Fibroblast of skin of abdomen (primary cell): ENCODE measurements at regions not wholly inside any gene's neighbourhood (a gene's known extent, or its start where the extent isn't known, plus 50 kb on each side); places are given as distances from the start of the nearest gene placed in this dataset.

Experiments used
- DNase-seq: peaks from one replicate; pipeline ENCODE4 v3.0.0-alpha.2; 2013

DNA sequence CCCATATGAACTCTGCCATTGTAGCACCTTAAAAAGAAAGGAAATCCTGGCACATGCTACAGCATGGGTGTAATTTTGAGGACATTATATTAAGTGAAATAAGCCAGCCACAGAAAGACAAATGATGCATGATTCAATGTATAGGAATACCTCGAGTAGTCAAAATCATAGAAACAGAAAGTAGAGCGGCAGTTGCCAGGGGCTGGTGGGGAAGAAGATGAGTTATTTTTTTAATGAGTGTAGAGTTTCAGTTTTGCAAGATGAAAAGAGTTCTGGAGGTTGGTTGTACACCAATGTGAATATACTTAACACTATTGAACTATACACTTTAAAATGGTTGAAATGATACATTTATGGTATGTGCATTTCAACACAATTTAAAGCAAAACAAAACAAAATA lies 133.0 kb downstream of the ZDHHC21 start:
- no peak for DNase-seq

DNA sequence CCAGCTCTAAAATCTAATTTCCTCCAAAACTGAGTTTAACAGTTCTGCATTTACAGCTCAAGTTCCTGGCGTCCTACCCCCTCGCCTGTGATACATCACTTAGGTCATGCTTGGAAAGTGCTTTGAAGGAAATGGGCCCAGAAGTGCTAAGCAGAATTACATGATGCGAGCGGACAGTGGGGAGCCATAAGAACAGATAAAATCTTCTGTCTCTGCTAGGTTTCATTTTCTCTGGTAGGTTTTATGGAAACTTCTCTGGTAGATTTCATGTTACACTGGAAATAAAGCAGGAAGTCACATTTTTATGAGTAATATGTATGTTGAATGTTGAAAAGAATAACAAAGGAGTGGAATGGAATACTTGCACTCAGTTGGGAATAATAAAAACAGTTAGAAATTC lies 138.3 kb downstream of the ZDHHC21 start:
- no peak for DNase-seq

DNA sequence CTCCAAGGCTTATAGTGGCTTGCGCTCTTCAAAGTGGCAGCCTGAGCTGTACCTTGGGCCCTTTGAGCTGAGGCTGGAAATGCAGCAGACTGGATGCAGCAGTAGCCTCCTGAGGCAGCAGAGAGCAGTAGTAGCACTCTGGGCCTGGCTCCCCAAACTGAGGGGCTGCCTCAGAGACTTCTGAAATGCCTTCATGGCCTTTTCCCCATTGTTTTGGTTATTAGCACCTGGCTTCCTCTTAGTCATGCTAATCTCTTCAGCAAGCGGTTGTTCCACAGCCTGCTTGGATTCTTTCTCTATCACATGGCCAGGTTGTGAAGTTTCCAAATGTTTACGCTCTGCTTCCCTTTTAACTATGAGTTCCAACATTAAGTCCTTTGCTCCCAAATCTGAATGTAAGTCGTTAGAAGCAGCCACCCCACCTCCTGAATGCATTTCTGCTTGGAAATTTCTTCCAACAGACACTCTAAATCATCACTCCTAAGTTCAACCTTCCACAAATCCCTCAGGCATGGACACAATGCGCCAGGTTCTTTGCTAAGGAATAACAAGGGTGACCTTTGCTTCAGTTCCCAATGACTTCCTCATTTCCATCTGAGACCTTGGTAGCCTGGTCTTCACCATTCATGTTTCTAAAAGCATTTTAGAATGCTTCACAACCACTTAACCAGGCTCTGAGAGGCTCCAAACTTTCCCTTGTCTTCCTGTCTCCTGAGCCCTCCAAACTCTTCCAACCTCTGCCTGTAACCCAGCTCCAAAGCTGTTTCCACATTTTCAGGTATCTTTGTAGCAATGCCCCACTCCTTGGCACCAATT lies 145.8 kb downstream of the ZDHHC21 start:
- DNase-seq: no peak

DNA sequence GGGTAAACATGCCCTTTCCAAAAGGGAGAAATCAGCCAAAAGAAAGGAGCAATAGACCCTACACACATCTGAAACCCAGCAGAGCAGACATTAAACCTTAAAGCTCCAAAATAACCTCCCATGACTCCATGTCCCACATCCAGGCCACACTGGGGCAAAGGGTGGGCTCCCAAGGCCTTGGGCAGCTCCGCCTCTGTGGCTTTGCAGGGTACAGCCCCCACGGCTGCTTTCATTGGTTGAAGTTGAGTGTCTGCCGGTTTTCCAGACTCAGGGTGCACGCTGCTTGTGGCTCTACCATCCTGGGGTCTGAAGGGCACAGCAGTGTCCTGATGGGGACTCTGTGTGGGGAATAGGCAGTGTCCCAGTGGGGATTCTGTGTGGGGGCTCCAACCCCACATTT lies 146.5 kb downstream of the ZDHHC21 start:
- DNase-seq: no peak

DNA sequence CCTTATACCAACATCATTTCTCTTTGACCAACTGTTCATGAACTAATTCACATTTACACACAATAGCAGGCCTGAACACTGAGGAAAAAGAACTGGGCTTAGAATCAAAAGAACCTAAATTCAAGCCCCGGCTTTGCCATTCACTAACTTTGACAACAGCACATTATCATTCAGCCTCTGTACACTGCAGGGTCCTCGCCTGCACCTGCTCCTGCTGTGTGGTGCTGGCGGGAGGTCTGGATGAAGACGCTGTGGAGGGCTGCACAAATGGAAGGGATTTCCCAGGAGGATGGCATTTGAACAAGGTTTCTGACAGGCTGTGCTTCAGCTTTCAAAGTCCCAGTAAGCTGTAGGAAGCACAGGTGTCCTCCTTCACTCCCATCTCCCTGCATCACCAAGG lies 151.2 kb downstream of the ZDHHC21 start:
- no peak for DNase-seq

DNA sequence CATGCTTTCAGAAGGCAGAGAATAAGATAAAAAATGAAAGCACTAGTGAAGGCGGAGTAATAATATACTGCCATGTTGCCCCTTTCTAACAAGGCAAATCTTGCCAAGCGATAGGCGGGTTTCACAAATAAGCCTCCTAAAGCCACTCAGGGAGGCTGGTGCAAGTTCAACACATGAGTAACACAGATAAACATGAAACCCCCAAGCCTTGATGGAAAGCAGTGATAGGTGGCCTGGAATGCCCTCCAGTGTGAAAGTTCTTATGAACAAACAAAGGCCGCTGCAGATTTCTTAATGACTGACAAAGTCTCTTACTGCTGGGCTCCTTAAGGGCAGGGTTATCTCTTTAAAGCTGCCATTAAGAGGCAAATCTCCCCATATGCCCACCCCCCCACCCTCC lies 154.7 kb downstream of the ZDHHC21 start:
- no peak for DNase-seq

DNA sequence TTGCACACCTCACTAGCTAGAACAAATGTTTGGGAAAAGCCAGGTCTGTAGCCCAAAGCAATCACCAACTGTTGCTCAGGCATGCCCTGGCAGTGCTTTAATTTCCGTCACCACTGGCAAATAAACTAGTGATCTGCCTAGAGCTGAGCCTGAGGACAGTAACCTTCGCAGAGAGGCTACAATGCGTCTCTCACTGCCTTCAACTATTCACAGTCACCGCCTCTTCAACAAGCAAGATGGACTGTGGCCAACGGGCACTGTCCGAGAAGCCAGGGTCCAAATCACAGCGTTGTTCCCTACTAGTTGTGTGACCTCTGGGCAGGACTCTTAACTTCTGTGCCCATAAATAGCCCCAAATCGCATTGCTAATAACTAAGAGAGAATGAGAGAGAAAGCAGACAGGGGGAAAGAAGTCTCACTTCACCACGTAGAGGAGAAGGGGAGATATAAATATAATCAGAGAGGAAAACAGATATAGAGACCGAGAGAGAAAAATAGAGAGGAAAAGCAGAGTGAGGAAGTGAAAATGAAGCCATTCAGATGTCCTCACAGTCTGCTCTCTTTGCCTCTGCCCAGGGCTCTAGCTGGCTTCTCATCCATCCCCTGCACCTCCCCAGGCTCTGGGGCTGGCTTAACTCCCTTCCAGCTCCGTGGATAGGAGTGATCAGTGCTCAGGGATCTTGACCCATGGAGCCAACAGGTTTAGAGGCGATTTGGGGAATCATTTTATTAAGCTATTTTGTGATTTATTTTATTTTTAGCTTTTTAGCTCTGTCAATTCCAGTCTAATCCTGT lies 157.9 kb downstream of the ZDHHC21 start:
- DNase-seq: no peak

DNA sequence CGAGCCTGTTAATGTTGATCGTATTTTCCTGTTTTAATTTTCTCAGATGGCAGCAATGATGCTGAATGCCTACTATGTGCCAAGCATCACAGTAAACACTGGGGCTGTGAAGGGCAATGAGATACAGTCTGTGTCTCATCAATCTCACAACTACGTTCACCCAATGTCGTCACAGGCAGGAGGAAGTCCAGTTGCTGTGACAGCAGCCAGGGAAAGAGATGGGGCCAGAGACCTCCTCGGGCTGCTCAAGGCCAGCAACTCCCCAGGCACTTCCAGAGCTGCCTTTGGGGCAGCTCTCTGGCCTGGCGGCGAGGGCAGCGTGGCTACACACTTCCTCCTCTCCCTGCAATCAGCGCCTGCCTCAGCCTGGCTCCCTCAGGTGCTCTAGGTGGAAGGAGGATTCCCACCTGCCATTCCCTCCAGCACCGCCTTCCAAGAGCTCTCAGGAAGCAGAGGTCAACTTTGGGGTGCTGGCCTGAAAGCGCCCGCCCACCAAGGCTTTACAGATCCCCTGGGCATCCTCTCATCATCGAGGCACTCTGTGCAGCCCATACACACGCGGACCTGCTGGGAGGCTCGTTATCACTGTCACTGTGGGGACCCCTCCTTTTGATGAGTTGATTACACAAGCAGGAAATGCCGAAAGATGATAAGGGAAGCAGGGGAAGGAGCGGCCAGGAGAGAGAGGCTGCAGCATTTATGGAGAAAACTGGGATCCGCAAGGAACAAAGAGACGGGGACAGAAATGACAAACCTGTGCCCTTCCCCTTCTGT lies 159.2 kb downstream of the ZDHHC21 start:
- no peak for DNase-seq

DNA sequence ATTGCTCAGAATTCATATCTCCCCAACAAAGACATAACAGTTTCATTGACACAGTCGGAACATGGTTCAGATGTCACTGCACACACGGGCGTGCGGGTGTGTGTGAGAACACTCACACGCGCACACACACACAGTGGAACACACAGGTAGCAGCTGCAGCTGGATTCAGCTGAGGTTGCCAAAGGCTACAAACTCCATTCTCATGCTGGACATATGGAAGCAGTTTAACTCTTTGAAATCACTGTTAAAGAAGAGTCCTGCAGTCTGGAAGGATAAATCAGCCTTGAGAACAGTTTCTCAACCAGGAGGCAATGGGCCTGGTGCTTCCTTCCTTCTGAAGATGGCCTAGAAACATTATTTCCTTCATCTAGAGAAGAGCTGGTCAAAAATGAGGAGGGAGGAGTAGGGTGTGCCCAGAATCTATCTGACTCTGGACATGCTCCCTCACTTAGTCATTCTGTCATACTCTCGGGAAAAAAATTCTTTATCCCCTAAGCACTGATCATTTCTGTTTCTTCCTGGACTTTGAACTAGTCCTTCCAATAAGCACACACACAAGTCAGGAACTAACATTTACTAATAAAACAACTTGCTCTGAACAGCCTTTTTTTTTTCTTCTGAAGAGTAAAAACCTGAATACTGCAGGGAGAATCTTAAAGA lies 160.6 kb downstream of the ZDHHC21 start:
- DNase-seq: no peak

DNA sequence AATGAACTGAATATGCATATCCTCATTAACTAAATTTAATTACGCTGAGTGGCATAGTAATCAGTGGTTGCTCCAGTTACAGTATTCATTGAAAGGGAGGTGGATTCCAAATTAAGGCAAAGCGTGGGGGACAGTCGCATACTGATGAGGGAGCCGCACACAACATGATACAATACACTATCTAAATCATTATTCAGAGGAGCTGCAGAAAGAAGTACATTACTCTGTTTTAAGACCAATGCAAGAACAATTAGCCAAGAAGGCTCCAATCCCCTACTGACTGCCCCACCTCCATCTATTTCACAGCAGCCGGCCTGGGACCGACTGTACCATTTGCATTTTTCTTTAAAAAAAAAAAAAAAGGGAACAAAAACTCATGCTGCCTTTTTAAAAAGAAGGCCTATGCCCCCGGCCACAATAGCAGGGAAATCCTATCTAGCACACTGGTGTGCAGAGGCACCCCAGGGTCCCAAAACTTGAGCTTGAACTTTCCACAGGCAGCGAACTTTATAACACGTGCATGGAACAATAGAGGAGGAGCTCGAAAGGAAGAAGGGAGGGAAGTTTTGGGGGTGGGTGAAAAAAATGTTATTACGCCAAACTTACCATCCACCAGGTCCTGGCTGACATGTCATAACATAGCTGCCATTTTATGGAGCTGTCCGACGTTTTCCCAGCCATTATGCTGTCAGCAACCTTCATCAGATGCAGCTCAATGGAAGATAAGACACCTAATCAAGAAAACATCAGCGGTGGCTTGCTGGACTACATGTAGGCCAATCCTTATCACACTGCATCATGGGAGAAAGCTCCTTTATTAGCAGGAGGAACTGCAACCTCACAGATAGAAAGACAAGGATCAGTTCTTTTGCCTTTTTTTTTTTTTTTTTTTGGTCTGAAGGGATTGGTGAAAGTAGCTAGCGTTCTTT lies 161.6 kb downstream of the ZDHHC21 start:
- no peak for DNase-seq

DNA sequence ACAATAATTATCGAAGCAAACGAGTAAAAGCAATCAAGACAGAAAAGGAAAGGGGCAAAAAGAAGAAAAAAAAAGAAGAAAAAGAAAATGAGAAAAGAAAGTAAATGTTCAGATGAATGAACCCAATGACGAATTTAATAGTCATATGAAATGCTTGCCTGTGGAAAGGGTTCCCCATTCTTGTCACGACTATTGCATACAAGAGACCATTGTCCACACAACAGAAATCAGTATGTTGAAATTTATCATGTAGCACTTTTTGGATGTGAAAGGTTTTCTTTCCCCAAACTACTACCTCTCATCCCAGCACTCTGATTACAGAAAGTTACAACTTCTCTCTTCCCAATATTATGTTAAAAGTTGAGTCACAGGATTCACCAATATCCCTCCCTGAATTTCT lies 162.4 kb downstream of the ZDHHC21 start:
- DNase-seq: no peak

DNA sequence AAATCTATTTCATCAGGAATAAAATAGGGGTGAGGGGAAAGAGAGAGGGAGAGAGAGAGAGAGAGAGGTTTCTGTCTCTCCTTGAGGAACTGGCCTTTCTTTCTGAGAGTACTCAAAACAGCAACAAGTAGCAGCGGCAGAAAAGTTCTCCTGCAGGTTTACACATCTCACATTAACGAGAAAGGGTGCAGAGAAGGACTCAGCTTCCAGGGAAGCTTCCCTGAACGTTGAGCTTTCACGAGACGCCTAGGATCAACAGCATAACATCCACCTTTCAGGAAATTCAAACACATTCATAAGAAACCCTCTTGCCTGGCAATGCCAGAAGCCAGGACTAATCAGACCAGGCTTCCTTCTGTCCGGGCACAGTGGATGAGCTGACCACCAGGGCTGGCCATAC lies 162.9 kb downstream of the ZDHHC21 start:
- DNase-seq: no peak

DNA sequence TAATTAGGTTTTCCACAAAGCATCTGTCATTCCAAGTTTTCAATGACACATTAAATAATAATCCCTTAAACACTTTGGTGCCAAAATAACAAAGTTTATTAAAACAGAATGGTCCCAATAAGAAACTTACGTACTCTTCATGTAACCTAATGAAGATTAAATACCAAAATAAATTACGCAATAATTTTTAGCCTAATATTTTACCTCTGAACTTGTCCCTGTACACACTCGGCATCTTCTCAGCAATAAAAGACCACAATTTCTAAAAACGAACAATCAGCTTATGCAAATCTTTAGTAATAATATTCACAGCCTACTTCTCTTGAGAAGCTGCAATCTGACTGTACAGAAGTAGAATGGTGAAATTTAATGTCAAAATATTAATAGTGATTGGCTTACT lies 163.6 kb downstream of the ZDHHC21 start:
- no peak for DNase-seq

DNA sequence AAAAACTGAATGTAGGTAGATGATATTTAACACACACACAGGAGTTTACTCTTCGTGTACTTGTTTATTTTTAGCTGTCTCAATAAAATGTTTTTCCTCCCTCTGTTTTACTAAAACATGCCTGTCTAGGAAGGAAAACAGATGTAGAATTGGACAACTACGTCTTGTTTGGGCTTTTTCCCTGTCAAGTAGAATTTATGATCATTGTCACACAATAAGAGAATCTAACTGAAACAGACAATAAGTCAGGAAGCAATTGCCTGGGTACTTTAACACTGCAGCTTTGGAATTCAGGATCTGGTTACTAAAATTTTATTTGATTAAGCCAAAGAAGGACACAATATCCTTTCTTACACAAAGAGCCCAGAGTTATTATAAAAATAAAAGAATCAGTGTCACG lies 164.2 kb downstream of the ZDHHC21 start:
- no peak for DNase-seq

DNA sequence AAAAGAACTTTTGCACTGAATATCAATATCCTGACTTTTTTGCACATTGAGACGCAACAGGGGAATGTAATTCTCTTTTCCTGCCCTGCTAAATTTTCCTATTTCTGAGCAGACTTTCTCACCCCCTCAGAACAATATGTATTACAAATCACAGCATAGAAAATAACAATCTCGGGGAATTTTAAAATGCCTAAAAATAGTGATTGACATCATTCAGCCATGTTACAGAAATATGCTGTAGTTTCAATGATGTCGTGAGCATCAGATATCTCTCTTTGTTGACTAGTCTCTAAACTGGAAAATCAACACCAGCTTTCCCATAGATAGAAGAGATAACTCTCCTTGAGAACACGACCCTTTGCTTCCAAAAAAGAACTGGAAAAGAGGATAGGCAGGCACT lies 166.7 kb downstream of the ZDHHC21 start:
- no peak for DNase-seq

DNA sequence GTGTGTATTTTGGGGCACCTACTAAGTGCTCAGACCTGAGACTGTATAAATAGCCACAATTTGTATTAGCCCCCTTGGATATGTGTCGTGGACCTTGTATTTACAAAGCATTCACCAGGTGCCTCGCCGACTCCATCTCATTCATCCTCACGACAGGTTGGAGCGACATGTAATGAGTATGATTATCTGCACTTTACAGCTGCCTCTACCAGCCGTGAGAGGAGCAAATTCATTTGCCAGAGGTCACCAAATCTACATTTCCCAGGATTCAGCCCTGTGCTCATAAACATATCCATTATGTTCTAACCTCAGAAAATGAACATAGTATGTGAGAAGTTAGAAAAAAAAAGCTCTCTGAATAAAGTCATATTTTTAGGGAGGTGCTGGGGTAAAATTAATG lies 167.4 kb downstream of the ZDHHC21 start:
- DNase-seq: no peak

DNA sequence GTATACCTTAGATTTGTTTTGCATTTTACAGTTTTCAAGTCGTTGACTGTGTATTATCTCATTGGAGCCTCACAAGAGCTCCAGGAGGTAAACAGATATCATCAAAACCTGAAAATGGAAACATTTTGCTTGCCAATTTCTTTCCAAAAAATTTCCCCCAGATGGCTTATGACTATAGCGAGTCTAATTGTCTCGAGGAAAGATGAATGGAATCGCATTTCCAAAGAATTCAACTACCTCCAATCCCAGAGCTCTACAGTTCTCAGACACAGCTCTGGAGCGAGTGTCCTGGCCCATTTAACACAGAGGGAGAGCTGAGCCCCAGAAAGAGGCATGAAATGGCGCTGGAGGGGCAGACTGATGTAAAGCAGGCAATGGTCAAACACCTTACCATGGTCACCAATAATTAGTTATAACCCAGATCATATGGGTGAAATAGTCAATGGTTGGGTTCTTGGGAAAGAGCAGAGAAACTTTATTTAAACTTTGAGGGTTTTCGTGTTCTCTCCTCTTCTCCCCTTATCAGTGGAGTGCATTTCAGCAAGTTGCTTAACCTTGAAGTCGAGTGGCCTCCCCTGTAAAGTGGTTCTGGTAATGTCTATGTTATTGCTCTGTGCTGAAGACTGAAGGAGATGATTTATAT lies 168.2 kb downstream of the ZDHHC21 start:
- no peak for DNase-seq

DNA sequence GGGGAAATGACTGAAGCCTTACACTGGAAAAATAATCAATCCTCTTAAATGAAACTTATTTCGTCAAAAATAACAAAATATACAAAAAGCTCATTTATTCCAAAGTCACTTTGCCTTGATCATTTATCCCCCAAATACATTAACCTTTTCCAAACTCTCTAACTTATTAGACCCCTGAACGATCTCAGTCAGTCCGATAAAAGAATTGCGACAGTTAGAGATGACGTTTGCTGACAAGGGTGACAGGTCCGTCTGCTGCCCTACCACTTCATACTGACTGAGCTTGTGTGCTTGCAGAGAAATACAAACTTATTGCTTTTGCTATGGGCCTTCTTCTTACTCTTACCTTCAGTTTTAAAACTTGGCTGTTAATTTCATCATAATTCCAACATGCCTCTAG lies 169.7 kb downstream of the ZDHHC21 start:
- no peak for DNase-seq

DNA sequence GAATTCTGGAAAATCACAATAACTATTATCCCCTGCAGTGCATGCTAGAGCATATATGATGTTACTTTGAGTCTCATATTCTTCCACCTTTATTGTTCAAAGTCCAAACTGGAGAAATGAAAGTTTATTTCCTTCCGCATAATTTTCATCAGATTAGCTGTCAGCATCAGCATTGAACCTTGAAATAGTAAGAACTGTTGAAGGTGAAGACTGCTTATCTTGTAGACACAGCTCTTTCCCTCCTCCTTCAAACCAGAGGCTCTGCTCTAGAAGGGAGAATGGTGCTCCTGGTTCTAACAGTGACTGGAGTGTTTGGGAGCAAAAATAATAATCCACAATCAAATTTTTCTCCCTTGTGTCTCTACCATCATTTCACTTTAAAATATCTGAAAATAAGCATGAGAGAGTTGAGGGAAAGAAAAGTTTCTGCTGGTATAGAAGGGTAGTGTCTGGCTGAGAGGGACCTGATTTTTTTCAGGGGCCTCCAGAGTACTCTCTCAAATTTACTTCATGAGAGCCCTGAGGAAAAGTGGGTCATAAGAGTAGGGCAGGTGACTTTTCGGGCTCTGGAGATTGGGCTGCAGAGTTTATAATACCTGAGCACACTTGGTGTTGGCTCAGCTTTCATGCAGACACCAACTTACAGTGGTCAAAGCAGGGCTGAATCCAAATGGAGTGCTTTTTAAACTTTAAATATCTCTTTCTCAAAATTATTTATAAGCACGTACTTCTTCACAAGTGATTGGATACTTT lies 170.4 kb downstream of the ZDHHC21 start:
- no peak for DNase-seq

DNA sequence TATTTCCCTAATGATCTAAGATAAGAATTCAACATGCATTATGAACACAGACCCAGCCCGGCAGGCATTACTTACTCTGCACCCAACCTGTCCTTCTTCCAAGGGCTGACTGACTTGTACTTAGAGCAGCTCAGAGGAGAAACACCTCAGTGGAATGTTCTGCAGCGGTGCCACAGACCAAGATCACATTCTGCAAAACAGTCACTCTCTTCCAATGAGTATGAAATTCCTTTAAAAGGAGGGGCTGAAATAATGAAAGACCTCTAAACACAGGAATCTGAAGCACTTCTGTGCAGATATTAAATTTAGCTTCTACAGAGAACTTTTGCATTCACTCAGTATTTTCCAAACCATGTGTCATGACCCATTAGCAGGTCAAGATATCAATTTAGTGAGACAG lies 172.9 kb downstream of the ZDHHC21 start:
- no peak for DNase-seq
